Eye (tissue), 1 donor: ENCODE measurements at regions not wholly inside any gene's neighbourhood (a gene's known extent, or its start where the extent isn't known, plus 50 kb on each side); places are given as distances from the start of the nearest gene placed in this dataset.
A peak's percentile ranks its signal among the peaks of the same experiment; 100 is the strongest.
"Not testable (repeated sequence)": the region's sequence is repeated elsewhere in the genome, so short reads cannot be mapped to it uniquely, and the experiment has no call there.

Experiments used
- DNase-seq: peaks from one replicate; pipeline ENCODE4 v3.0.0-alpha.2; 2015

DNA sequence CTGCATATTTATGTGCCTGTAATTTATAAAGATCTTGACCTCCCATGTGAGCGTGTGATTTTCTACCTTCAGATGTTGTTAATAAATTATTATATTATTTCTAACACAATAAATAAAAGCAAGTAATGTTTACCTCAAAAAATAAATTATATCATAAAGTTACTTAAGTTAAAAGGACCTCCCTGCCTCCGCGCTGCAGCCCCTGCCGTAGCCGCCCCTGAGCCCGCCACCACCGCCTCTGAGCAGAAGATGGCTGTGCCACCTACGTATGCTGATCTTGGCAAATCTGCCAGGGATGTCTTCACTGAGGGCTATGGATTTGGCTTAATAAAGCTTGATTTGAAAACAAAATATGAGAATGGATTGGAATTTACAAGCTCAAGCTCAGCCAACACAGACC, 119.6 kb upstream of the BRWD3 start:
- no peak for DNase-seq

DNA sequence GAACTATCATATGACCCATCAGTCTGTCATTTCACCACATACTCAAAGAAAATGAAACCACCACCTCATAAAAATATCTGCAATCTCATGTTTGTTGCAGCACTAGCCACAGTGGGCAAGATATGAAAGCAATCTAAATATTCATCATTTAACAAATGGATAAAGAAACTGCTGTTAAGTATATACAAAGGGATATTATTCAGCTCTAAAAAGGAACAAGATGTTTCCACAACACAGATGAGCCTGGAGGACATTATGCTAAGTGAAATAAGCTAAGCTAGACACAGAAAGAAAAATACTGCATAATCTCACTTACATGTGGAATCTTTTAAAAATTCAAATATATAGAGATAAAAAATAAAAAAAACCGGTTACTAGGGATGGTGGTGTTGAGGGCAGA, 108.2 kb upstream of the BRWD3 start:
- DNase-seq = no peak

DNA sequence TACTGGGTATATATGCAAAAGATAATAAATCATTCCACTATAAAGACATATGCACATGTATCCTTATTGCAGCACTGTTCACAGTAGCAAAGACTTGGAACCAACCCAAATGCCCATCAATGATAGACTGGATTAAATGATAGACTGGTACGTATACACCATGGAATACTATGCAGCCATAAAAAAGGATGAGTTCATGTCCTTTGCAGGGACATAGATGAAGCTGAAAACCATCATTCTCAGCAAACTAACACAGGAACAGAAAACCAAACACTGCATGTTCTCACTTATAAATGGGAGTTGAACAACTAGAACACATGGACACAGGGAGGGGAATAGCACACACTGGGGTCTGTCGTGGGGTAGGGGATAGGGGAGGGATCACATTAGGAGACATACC, 102.7 kb upstream of the BRWD3 start:
- DNase-seq = not testable (repeated sequence)

DNA sequence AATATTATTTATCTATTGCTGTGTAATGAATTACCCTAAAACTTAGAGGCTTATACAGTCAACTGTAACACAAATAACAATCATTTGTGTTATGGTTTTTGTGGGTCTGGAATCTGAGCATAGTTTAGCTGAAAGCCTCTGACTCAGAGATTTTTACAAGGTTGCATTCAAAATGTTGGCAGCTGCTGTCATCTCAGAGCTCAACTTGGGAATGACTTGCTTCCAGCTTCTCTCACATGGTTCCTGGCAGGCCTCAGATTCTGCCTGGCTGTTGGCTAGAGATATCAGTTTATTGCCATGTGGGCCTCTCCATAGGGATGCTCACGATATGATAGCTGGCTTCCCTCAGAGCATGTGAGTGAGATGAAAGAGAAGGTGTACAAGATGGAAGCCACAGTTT, 70.2 kb upstream of the BRWD3 start:
- no peak for DNase-seq

DNA sequence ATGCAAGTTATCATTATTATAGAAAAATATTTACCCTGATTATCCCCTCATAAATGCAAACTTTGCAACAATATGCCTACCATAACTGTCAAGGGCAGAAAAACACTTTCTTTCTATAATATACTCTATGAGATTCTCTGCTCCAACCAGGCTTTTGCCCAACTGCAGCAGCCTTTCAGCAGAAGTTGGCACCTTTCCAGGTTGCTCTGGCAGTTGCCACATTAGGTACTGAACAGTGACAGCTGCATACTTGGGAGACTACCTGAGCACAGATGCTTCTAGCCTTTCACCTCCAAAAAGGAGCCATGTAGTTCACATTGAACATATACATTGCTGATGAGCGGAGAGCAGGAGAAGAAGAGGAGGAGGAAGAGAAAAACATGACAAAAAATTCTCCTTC, 69.5 kb upstream of the BRWD3 start:
- DNase-seq = peak; percentile 3

DNA sequence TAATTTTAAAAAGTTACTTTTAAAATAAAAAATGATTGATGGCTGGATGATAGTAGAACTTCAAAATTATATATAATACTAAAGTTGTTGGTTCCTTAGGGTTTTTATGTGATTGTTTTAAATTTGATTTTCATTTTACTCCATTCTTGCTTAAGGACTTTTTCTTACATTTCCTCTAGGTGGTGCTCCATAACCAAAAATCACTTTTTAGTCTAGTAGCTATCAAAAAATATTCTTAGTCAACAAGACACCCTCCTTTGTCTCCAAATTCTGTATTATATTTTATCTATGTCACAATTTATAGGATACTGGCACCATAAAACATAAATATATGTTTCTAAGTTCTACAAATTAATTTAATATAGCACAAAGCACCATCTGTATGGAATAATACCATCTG, 67.2 kb upstream of the BRWD3 start:
- DNase-seq = peak; percentile 51
